Thoracic aorta (tissue), 2 donors: ENCODE measurements at regions not wholly inside any gene's neighbourhood (a gene's known extent, or its start where the extent isn't known, plus 50 kb on each side); places are given as distances from the start of the nearest gene placed in this dataset.

Experiments used
- ATAC-seq: fragments of 150-250 bp; one replicate; pipeline ENCODE4 v1.8.0; 2017; ENCODE audit warnings: low read depth; ENCODE audit not compliant: insufficient number of reproducible peaks, low FRiP score
- DNase-seq: peaks from one replicate; pipeline ENCODE4 v3.0.0-alpha.2; 2020; ENCODE audit warnings: low spot score
- H3K27ac ChIP-seq, 2 donors: fragments of 200-600 bp; sonication (generic); 1 replicate in 1 of 2; 2 replicates in 1 of 2; pipeline ENCODE4 v1.5.1; 2016; ENCODE audit warnings: mild to moderate bottlenecking in 2 of 2, moderate library complexity in 2 of 2
- H3K27me3 ChIP-seq: fragments of 200-600 bp; sonication (generic); replicated peaks from 2 replicates; pipeline ENCODE4 v1.6.0; 2016; ENCODE audit warnings: mild to moderate bottlenecking; ENCODE audit not compliant: insufficient read depth
- H3K36me3 ChIP-seq: fragments of 200-600 bp; sonication (generic); one replicate; pipeline ENCODE4 v1.5.1; 2016
- H3K4me1 ChIP-seq, 2 donors: fragments of 200-600 bp; sonication (generic); 1 replicate in 1 of 2; 2 replicates in 1 of 2; pipeline versions ENCODE4 v1.5.1 to v1.6.0; 2016; ENCODE audit warnings: low read depth in 2 of 2, mild to moderate bottlenecking in 1 of 2; ENCODE audit not compliant: control insufficient read depth in 1 of 2
- H3K4me3 ChIP-seq: fragments of 200-600 bp; sonication (generic); 2 replicates; pipeline ENCODE4 v1.5.1; 2016; ENCODE audit warnings: mild to moderate bottlenecking
- H3K9me3 ChIP-seq: fragments of 200-600 bp; sonication (generic); 2 replicates; pipeline ENCODE4 v1.5.1; 2016
- CTCF ChIP-seq: fragments of 200-600 bp; sonication (generic); IDR thresholded peaks from one replicate; pipeline ENCODE4 v1.5.1; 2019; ENCODE audit warnings: antibody characterized with exemption

DNA sequence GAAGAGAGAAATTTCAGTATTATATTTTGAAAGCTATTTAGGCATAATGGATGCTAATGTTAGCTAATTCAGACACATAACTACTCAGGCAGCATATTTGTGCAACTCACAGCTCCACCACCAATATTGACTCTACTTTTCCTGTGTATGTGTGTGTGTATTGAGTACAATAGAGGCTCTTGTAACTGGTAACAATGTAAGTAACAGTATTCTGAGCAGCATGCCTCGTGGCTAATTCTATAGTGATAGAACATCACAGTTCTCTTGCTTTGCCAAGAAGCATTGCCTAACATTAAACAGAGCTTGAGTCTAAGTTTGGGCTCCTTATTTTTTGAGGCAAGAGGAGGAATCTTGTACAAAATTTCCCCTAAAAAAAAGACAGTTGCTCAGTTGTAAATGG, 98.6 kb upstream of the ARHGEF26 start:
- DNase-seq (no peak), ATAC-seq (no peak)
- H3K9me3 ChIP-seq = no peaks in the 10 kb centered on the region
- no peak overlapping the region for H3K4me3 ChIP-seq
- no peaks in the 10 kb centered on the region for H3K27me3 ChIP-seq
- H3K4me1 ChIP-seq = no peaks in the 10 kb centered on the region
- H3K36me3 ChIP-seq = no peaks in the 10 kb centered on the region
- no peak overlapping the region for H3K27ac ChIP-seq
- no peak for TF ChIP-seq CTCF

- H3K36me3 ChIP-seq = no peaks in the 10 kb centered on the region
- TF ChIP-seq CTCF = no peak
- no peaks in the 10 kb centered on the region for H3K9me3 ChIP-seq
- ATAC-seq = no peak
- H3K4me1 ChIP-seq = no peaks in the 10 kb centered on the region
- H3K27ac ChIP-seq = no peak overlapping the region
- no peaks in the 10 kb centered on the region for H3K27me3 ChIP-seq
- no peak overlapping the region for H3K4me3 ChIP-seq
- no peak for DNase-seq
These were observed 98.0 kb upstream of the ARHGEF26 start for GRCh38 chr3:154023148-154023547.

GRCh38 chr3:154025007-154025406, 96.2 kb upstream of the ARHGEF26 start:
- no peaks in the 10 kb centered on the region for H3K9me3 ChIP-seq
- DNase-seq (no peak), ATAC-seq (no peak)
- H3K4me1 ChIP-seq = no peaks in the 10 kb centered on the region
- H3K27ac ChIP-seq = no peak overlapping the region
- no peak overlapping the region for H3K4me3 ChIP-seq
- H3K27me3 ChIP-seq = no peaks in the 10 kb centered on the region
- TF ChIP-seq CTCF = no peak
- no peaks in the 10 kb centered on the region for H3K36me3 ChIP-seq

DNA sequence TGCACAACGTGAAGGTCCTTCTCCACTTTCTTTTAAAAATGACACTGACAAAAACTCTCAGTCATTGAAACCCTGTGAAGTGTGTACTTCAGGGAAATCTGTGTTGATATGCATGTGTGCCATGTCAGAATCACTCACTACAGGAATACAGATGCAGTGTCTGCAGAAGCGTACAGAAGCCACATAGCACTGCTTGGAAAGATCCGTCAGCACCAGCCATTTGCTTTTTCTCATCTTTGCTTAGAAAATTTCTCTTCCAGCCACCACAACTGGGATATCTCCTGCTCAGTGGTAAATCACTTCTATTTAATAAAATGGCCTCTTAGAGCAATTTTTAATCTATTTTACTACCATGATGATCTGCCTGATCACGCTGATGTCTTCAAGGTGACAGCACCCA, 91.3 kb upstream of the ARHGEF26 start:
- no peaks in the 10 kb centered on the region for H3K36me3 ChIP-seq
- H3K4me3 ChIP-seq = no peak overlapping the region
- H3K27me3 ChIP-seq = no peaks in the 10 kb centered on the region
- H3K27ac ChIP-seq = no peak overlapping the region
- TF ChIP-seq CTCF = no peak
- ATAC-seq (no peak), DNase-seq (no peak)
- no peaks in the 10 kb centered on the region for H3K4me1 ChIP-seq
- no peaks in the 10 kb centered on the region for H3K9me3 ChIP-seq

DNA sequence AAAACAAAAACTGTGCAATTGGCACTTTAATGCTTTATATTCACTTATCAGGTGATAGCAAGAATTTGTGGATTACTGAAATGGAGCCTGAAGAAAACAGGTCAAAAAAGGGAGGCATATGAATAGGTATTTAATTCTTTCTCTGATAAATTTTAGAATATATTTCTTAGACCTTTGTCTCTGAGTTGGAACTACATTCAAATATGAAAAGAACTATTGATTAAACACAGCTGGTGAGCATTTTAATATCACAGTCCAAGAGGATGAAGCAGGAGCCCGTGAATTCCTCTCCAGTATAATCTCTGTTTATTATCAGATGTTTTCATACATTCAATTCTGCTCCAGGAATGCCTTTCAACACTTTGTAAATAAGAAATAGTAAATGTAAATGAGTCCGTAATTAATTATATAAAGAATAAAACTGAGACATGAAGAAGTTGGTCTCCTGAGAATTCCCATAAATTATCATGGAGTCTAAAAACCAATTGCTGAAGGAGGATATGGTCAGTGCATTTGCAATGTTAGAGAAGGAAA, 86.3 kb upstream of the ARHGEF26 start:
- no peak overlapping the region for H3K4me3 ChIP-seq
- DNase-seq (no peak), ATAC-seq (no peak)
- H3K4me1 ChIP-seq = no peaks in the 10 kb centered on the region
- no peaks in the 10 kb centered on the region for H3K27me3 ChIP-seq
- no peaks in the 10 kb centered on the region for H3K36me3 ChIP-seq
- no peak overlapping the region for H3K27ac ChIP-seq
- no peak for TF ChIP-seq CTCF
- no peaks in the 10 kb centered on the region for H3K9me3 ChIP-seq
